Forelimb muscle (tissue), 1 donor: ENCODE measurements at regions not wholly inside any gene's neighbourhood (a gene's known extent, or its start where the extent isn't known, plus 50 kb on each side); places are given as distances from the start of the nearest gene placed in this dataset.
"Not testable (repeated sequence)": the region's sequence is repeated elsewhere in the genome, so short reads cannot be mapped to it uniquely, and the experiment has no call there.

Source experiments
- DNase-seq: peaks from one replicate; pipeline ENCODE4 v3.0.0-alpha.2; 2013; ENCODE audit warnings: low read depth

- DNase-seq = no peak
These were observed 252.2 kb upstream of the SLITRK6 start for GRCh38 chr13:86051134-86052103.

DNA sequence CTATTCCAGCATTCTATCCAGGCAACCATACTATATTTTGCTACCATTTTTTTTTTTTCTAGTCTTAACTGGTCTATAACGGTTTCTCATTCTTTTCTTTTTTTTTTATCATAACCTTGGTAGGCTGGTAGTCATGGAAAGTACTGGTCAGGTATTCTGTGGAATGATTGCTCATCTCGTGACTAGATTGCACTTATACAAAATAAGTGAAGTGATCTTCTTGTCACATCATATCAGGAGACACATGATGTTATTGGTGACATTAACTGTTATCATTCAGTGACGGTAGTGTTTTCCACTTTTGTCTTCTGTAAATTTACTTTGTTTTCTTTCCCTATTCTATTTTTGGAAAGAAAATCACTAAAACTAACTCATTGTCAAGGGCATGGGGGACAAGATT, 239.3 kb upstream of the SLITRK6 start:
- DNase-seq = no peak

GRCh38 chr13:86020351-86021002, 221.3 kb upstream of the SLITRK6 start:
- peak; percentile 71 for DNase-seq

- no peak for DNase-seq
These were observed 207.1 kb upstream of the SLITRK6 start for GRCh38 chr13:86006317-86006716.

- DNase-seq = no peak
These were observed 203.8 kb upstream of the SLITRK6 start for GRCh38 chr13:86003029-86003428.

GRCh38 chr13:86000546-86000945, 201.3 kb upstream of the SLITRK6 start:
- DNase-seq = no peak

GRCh38 chr13:85997587-85997986, 198.4 kb upstream of the SLITRK6 start:
- no peak for DNase-seq

- no peak for DNase-seq
These were observed 196.7 kb upstream of the SLITRK6 start for GRCh38 chr13:85995788-85996418.

- no peak for DNase-seq
These were observed 194.3 kb upstream of the SLITRK6 start for GRCh38 chr13:85993567-85993966.

- DNase-seq = no peak
These were observed 191.2 kb upstream of the SLITRK6 start for GRCh38 chr13:85990397-85990796.

DNA sequence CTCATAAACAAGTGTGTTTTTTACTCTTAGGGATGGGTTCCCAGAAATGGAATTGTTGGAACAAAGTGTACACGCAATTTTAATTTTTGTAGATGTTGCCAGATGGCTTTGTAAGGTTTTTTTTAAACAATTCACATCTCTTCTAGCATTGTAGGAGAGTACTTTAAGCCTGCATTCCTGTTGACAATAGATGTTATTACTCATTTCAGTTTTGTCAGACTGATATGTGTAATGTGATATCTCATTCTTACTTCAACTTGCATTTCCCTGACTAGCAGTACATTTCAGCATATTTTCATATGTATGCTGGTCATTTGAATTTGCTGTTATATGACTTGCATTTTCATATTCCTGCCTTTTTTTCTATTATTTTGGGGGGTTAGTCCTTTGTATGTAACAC, 186.6 kb upstream of the SLITRK6 start:
- DNase-seq = no peak

DNA sequence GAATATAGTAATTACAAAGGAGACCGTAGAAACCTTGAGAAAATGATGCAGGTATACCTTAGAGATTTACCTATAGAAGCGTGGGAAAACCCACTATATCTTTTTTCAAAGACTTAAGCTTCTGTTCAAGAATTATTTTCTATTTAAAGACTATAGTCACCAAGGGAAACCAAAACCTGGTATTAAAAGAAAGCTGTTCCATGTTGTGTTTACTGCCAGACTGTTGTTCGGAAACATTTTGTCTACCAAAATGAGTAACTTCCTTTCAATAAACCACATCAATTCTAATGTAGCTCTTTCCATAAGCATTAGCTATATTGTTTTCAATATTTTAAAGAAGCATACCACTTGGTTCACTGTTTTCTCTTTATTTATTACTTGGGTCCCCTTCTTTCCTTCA, 182.9 kb upstream of the SLITRK6 start:
- DNase-seq = no peak

DNA sequence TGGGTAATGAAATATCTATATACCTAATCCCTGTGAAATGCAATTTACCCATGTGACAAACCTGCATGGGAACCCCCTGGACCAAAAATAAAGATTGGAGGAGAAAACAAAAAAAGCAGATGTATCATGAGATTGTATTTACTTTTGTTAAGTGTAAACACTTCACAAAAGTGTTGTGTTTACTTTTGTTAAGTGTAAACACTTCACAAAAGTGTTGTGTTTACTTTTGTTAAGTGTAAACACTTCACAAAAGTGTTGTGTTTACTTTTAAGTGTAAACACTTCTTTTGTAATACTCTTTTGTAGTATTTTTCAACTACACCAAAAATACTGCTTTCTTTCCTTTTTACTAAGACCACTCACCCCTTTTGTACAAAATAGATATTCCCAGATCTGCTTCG, 181.2 kb upstream of the SLITRK6 start:
- DNase-seq = not testable (repeated sequence)

GRCh38 chr13:85976242-85976641, 177.0 kb upstream of the SLITRK6 start:
- DNase-seq = no peak

DNA sequence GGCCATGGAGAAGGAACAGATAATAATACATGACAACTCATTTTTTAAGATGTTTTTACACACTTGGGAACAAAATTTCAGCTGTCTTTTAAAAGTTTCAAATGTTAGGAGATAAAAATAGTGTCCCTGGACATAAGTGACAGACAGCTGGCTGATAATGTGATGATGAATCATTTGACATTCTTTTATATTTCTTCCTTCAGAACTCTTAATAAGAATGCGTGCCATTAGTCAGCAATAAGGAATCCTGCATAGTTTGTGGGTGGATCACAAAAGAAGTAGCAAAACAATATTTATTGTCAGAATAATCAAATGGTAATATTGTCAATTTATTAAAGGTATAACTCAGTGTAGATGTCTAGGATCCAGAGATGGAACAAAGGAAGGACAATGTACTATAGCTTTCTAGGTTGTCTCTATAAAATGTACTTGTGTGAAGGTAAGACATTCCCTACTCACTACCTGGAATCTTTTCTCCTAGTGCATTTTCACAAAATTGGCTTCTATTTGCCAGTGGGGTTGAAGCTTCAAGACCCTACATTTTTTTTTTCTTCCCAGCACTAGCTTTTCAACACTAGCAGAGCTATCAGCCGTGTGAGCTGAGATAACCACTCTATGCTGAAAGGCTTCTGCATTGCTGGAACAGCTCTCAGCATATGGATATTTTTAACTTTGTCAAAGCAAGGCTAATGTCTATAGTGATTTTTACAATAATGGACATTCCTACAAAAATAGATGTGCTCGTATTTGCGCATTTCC, 175.6 kb upstream of the SLITRK6 start:
- DNase-seq = no peak

- no peak for DNase-seq
These were observed 171.5 kb upstream of the SLITRK6 start for GRCh38 chr13:85970727-85971126.

DNA sequence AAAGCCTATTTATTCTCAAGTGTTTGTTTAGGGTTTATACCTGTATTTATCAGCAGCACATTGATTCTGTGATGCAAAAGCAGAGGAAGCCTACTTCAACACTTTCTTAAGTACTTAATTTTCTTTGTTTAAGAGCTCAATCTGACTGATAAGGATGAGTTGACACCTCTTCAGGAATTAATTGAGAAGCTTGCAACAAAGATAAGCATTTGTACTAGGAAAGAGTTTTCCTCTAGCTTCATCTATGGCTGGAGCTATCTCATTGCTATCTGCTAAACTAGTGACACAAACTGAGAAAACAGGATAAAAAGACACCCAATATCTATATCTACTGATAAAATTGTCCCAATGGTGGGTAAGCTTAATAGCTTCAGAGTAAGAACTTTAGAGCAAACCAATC, 170.1 kb upstream of the SLITRK6 start:
- DNase-seq = no peak

DNA sequence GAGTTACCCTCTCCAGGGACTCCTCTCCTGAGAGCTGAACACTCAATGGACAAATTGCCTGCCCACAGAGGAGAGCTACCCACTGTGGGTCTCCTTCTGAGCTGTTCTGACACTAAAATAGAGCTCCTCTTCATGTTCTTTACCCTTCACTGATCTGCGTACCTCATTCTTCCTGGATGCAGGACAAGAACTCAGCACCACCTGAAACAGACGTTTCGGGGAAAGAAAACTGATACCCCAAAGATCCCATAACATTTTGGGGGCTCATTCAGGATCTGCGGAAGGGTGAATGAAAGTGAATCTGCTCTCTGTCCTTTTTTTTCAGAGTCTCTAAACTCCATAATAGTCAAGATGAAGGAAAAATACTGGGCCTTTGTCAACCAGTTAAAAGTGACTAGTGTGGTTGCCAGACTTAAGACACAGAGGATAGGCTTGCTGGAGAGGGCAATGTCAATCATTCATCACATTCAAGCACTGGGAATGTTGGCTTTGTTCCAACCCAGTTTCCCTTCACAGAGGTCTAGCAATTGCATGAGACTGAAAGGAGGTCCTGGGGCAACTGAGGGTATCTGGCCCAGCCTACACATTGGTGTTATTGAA, 136.7 kb upstream of the SLITRK6 start:
- no peak for DNase-seq

DNA sequence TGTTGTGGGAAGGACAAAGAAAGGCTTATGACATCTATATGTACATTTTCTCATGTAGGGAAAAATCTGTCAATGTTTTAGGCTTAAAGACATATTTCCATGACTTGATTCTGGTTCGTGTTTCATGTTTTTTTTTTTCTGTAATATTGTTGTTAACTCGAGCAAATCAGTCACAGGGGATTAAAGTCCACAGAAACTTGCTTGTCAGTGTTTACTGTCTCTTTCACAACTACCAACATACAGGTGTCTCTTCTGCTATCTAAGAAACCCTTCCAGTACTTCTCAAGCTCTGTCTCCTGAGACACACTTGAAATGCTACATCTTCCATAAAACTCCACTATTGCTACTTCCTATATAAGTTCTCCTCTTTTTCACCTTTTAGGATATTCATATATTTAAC, 130.9 kb upstream of the SLITRK6 start:
- DNase-seq = no peak

- no peak for DNase-seq
These were observed 111.7 kb upstream of the SLITRK6 start for GRCh38 chr13:85910962-85911361.

DNA sequence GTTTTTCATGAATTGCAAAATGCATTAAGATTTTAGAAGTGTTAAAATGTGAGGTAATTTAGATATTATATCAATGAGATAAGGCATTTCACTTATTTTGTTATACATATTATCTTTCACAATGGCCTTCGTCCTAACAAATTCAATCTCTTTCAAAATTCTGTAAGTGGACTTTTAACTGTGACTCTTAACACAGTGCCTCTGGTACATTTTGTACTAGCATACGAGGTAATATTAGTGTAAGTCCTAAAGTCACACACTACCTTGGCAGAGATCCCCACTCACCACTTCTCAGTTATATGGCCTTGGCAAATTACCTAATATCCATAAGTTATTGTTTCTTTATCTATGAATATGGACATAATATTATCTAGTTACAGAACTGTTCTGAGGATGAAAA, 101.3 kb upstream of the SLITRK6 start:
- DNase-seq = no peak
